ENCODE measurements at regions not wholly inside any gene's neighbourhood (a gene's known extent, or its start where the extent isn't known, plus 50 kb on each side); places are given as distances from the start of the nearest gene placed in this dataset.

- Histone ChIP-seq H3K9ac (ENCODE audit: low read depth, low read length, poor library complexity) (no peak overlapping the region), H3K4ac (ENCODE audit: low read length) (no peak overlapping the region), H3K27ac (replicated peaks; ENCODE audit: low read length) (no peak overlapping the region), H3K14ac (ENCODE audit: low read length) (no peak overlapping the region), H3K79me1 (ENCODE audit: low read depth, low read length) (no peaks in the 10 kb centered on the region), H2BK120ac (ENCODE audit: low read depth, low read length) (no peak overlapping the region), H2BK5ac (ENCODE audit: low read length) (no peak overlapping the region), H3K27me3 (ENCODE audit: control insufficient read depth in 3 of 3, insufficient read depth in 3 of 3, low read depth in 1 of 3, low read length in 3 of 3) (peaks cover 0 to 10% (median 0%) of the 10 kb centered on the region in 3 experiments), H3K18ac (ENCODE audit: low read length) (no peak overlapping the region), H4K8ac (ENCODE audit: low read depth, low read length) (no peak overlapping the region), H3K4me1 (ENCODE audit: control insufficient read depth in 2 of 2, insufficient read depth in 1 of 2, low read depth in 1 of 2, low read length in 2 of 2) (no peaks in the 10 kb centered on the region), H3K4me2 (ENCODE audit: insufficient read depth, low read length, poor library complexity, severe bottlenecking) (no peak overlapping the region), H2AK5ac (ENCODE audit: low read depth, low read length) (no peak overlapping the region), H2BK15ac (ENCODE audit: low read length) (no peak overlapping the region), H3K9me3 (replicated peaks in 1 of 2; ENCODE audit: control insufficient read depth in 2 of 2, insufficient read depth in 1 of 2, low read depth in 1 of 2, low read length in 2 of 2) (no peaks in the 10 kb centered on the region), H3K23ac (ENCODE audit: low read depth, low read length, poor library complexity) (no peak overlapping the region), H3K4me3 (ENCODE audit: low read length in 2 of 2) (no peak overlapping the region), H3K36me3 (replicated peaks in 1 of 2; ENCODE audit: control insufficient read depth in 2 of 2, insufficient read depth in 2 of 2, low read length in 2 of 2) (no peaks in the 10 kb centered on the region), H2BK12ac (ENCODE audit: low read length) (no peak overlapping the region), H2AFZ (ENCODE audit: low read length) (no peak overlapping the region), H4K91ac (ENCODE audit: low read depth, low read length, poor library complexity) (no peak overlapping the region)
- WGBS, 2 donors (ENCODE audit: extremely low coverage in 2 of 2, insufficient read length in 2 of 2, insufficient replicate concordance in 1 of 2) = no CpG with 5 or more reads among the region's 3 CpGs
- no peak for DNase-seq (ENCODE audit: low spot score)
Measured at GRCh38 chr5:134063188-134063820, 51.2 kb upstream of the TCF7 start.

- Histone ChIP-seq H3K14ac (ENCODE audit: low read length) (no peak overlapping the region), H3K9me3 (replicated peaks in 1 of 2; ENCODE audit: control insufficient read depth in 2 of 2, insufficient read depth in 1 of 2, low read depth in 1 of 2, low read length in 2 of 2) (no peaks in the 10 kb centered on the region), H3K27ac (replicated peaks; ENCODE audit: low read length) (no peak overlapping the region), H4K8ac (ENCODE audit: low read depth, low read length) (no peak overlapping the region), H2AFZ (ENCODE audit: low read length) (no peak overlapping the region), H2BK12ac (ENCODE audit: low read length) (no peak overlapping the region), H2BK15ac (ENCODE audit: low read length) (no peak overlapping the region), H3K4me1 (ENCODE audit: control insufficient read depth in 2 of 2, insufficient read depth in 1 of 2, low read depth in 1 of 2, low read length in 2 of 2) (no peaks in the 10 kb centered on the region), H3K36me3 (replicated peaks in 1 of 2; ENCODE audit: control insufficient read depth in 2 of 2, insufficient read depth in 2 of 2, low read length in 2 of 2) (no peaks in the 10 kb centered on the region), H3K9ac (ENCODE audit: low read depth, low read length, poor library complexity) (no peak overlapping the region), H3K18ac (ENCODE audit: low read length) (no peak overlapping the region), H3K27me3 (ENCODE audit: control insufficient read depth in 3 of 3, insufficient read depth in 3 of 3, low read depth in 1 of 3, low read length in 3 of 3) (peaks cover 0 to 3% (median 0%) of the 10 kb centered on the region in 3 experiments), H2AK5ac (ENCODE audit: low read depth, low read length) (no peak overlapping the region), H2BK5ac (ENCODE audit: low read length) (no peak overlapping the region), H3K4me3 (ENCODE audit: low read length in 2 of 2) (no peak overlapping the region), H3K79me1 (ENCODE audit: low read depth, low read length) (no peaks in the 10 kb centered on the region), H4K91ac (ENCODE audit: low read depth, low read length, poor library complexity) (no peak overlapping the region), H2BK120ac (ENCODE audit: low read depth, low read length) (no peak overlapping the region), H3K4me2 (ENCODE audit: insufficient read depth, low read length, poor library complexity, severe bottlenecking) (no peak overlapping the region), H3K4ac (ENCODE audit: low read length) (no peak overlapping the region), H3K23ac (ENCODE audit: low read depth, low read length, poor library complexity) (no peak overlapping the region)
- DNase-seq (ENCODE audit: low spot score) = no peak
- WGBS, 2 donors (ENCODE audit: extremely low coverage in 2 of 2, insufficient read length in 2 of 2, insufficient replicate concordance in 1 of 2) = no CpG with 5 or more reads among the region's 8 CpGs
Measured at GRCh38 chr5:134059758-134060495, 54.6 kb upstream of the TCF7 start.

- peak overlapping the region; percentile 3 for H4K91ac ChIP-seq (ENCODE audit: low read depth, low read length, poor library complexity)
- H3K36me3 ChIP-seq (replicated peaks in 1 of 2; ENCODE audit: control insufficient read depth in 2 of 2, insufficient read depth in 2 of 2, low read length in 2 of 2) = no peaks in the 10 kb centered on the region
- H3K4ac ChIP-seq (ENCODE audit: low read length) = no peak overlapping the region
- no peak overlapping the region for H2BK15ac ChIP-seq (ENCODE audit: low read length)
- H3K4me3 ChIP-seq (ENCODE audit: low read length in 2 of 2) = no peak overlapping the region
- H3K4me1 ChIP-seq (ENCODE audit: control insufficient read depth in 2 of 2, insufficient read depth in 1 of 2, low read depth in 1 of 2, low read length in 2 of 2) = peaks cover 2 to 8% of the 10 kb centered on the region in 2 donors
- no peak overlapping the region for H4K8ac ChIP-seq (ENCODE audit: low read depth, low read length)
- H3K27ac ChIP-seq (replicated peaks; ENCODE audit: low read length) = no peak overlapping the region
- peak overlapping the region; percentile 63 for H2BK12ac ChIP-seq (ENCODE audit: low read length)
- no CpG with 5 or more reads among the region's 5 CpGs for WGBS, 2 donors (ENCODE audit: extremely low coverage in 2 of 2, insufficient read length in 2 of 2, insufficient replicate concordance in 1 of 2)
- peak overlapping the region; percentile 70 for H3K9ac ChIP-seq (ENCODE audit: low read depth, low read length, poor library complexity)
- peaks cover 0 to 10% (median 0%) of the 10 kb centered on the region in 3 experiments for H3K27me3 ChIP-seq (ENCODE audit: control insufficient read depth in 3 of 3, insufficient read depth in 3 of 3, low read depth in 1 of 3, low read length in 3 of 3)
- peaks cover 2% of the 10 kb centered on the region for H3K79me1 ChIP-seq (ENCODE audit: low read depth, low read length)
- DNase-seq (ENCODE audit: low spot score) = no peak
- no peak overlapping the region for H2BK5ac ChIP-seq (ENCODE audit: low read length)
- H3K9me3 ChIP-seq (replicated peaks in 1 of 2; ENCODE audit: control insufficient read depth in 2 of 2, insufficient read depth in 1 of 2, low read depth in 1 of 2, low read length in 2 of 2) = no peaks in the 10 kb centered on the region
- peak overlapping the region; percentile 60 for H3K23ac ChIP-seq (ENCODE audit: low read depth, low read length, poor library complexity)
- no peak overlapping the region for H2BK120ac ChIP-seq (ENCODE audit: low read depth, low read length)
- no peak overlapping the region for H2AFZ ChIP-seq (ENCODE audit: low read length)
- H3K4me2 ChIP-seq (ENCODE audit: insufficient read depth, low read length, poor library complexity, severe bottlenecking) = no peak overlapping the region
- peak overlapping the region; percentile 38 for H3K14ac ChIP-seq (ENCODE audit: low read length)
- H3K18ac ChIP-seq (ENCODE audit: low read length) = no peak overlapping the region
- H2AK5ac ChIP-seq (ENCODE audit: low read depth, low read length) = peak overlapping the region; percentile 93
Measured at GRCh38 chr5:134055015-134055414, 50.2 kb upstream of the VDAC1 start.
